ENCODE measurements at regions not wholly inside any gene's neighbourhood (a gene's known extent, or its start where the extent isn't known, plus 50 kb on each side); places are given as distances from the start of the nearest gene placed in this dataset.
"Not testable (repeated sequence)": the region's sequence is repeated elsewhere in the genome, so short reads cannot be mapped to it uniquely, and the experiment has no call there.

DNA sequence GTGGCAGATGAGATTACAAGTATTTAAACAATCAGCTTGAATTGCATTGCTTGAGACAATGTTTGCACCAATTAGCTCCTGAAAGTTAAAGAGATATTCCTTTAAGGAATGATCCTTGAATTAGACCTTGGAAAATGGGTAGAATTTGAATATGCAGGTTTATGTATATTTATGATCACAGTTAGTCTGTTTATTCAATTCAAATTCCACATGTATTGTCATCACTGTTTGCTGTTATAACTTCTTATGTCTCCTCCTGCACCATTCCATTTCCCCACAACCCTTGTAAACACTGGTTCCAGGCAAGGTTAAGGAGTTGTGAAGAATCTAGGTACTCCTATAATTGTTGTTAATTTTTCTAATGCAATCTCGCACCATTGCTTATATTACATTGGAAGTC, 518.2 kb upstream of the PBX1 start:
- no peak for DNase-seq

DNA sequence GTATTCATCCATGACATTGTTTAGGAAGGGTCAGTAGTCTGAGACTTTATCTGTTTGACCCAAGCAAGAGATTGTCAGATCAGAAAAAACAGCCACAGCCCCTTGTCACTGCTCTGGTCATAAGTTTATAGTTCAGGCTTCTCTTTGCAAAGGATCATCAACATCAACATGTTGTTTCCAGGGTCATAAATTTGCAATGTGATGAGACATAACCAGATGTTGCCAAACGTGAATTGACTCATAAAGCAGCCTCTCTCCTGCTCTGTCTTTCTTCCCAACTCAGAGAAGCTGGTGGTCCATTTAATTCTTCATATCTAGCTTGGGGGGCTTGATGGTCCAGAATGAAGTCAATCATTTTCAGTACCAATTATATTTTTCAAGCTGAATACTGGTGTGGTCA, 507.2 kb upstream of the PBX1 start:
- DNase-seq, result no peak

DNA sequence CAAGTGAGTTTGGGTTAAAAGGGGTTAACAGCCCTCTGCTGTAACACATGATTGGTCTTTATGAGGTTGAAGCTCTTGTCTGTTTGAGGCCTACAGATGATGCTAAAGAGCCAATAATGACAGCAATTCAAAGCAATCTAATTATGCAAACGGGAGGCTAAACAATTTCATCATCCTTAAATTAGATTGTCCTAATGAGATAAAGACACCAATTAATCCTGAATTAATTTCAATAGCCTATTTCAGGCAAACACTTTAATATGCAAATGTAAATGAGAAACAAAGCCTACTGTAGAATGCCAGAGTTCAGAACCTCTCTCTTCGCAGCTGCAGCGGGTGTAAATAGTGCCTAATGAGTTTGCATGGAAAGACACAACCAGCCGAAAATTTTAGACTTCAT, 504.7 kb upstream of the PBX1 start:
- no peak for DNase-seq

DNA sequence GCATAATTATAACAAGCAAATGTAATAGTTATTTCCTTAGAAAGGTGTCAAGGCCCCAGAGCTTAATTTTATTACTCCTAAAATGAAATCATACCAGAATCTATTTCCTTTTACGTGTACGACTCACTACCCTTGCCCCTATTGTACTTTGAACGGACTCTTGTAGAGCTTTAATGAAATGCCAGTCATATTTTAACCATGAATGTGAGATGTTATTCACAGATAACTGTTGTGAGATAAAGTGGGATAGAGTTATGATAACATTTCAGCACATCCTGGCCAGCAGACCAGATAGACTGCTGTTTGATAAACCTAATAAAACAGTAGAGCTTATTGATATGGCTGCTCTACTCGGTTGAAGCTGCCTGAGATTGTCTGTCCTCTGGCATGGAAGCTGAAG, 500.8 kb upstream of the PBX1 start:
- no peak for DNase-seq

DNA sequence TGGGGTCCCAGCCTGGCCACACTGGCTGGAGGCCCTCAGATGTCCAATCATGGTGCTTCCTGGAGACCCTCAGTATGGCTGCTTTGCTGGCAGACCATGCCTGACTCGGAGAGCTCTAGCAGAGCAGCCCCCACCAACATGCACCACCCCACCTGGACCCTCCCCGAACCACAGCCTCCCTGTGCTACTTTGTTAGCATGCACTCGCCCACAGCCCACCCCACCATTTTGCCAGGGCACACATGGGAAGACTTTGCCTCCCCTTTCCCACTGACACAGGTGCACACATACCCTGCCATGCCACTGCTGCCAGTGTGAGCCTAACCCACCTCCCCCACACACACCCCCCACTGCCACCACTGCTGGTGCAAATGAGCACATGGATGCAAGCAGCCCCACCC, 497.5 kb upstream of the PBX1 start:
- DNase-seq, result no peak

DNA sequence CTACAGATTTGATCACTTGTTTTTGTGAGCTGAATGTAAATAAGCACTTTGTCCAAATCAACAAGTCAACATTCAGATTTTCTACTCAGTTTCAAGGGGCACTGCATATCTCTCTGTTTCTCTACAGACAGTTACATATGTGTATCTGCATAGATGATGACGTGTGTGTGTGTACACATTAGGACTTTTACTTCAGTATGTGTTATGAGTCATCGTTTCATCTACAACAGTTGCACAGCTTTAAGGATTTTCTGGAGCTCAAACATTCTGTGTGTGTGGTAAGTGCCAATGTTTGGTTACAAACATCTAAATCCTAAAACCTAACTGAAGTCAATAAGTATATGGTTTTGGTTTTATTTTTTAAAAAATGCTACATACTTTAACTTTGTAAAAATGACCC, 494.5 kb upstream of the PBX1 start:
- DNase-seq, result no peak

DNA sequence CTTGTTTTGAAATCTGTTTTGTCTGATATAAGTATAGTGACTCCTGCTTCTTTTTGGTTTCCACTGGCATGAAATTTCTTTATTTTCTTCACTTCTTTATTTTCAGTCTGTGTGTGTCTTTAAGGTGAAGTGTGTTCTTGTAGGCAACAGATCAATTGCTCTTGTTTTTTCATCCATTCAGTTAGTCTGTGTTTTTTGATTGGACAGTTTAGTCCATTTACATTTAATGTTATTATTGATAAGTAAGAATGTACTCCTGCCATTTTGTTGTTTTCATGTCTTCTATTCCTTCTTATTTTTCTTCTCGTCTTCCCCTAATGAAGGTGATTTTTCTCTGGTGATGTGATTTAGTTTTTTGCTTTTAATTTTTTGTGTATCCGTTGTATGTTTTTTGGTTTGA, 487.7 kb upstream of the PBX1 start:
- DNase-seq, result no peak

DNA sequence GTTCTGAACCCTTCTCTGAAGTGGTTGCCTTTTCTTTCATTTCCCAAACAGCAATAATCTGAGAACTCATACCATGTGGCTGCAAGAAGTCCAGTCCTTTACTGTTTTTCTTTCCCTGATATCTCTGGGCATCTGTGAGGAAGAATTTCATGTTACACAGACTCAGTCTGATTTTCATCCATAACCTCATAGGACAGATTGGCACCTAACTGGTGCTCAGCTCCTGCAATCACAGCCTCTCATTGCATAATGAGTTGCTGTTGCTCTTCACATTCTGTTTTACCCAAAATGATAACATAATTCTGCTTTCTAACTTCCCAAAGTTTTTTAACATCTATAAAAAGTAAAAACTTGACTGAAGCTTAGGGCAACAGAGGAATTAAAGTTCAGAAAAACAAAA, 472.2 kb upstream of the PBX1 start:
- no peak for DNase-seq

DNA sequence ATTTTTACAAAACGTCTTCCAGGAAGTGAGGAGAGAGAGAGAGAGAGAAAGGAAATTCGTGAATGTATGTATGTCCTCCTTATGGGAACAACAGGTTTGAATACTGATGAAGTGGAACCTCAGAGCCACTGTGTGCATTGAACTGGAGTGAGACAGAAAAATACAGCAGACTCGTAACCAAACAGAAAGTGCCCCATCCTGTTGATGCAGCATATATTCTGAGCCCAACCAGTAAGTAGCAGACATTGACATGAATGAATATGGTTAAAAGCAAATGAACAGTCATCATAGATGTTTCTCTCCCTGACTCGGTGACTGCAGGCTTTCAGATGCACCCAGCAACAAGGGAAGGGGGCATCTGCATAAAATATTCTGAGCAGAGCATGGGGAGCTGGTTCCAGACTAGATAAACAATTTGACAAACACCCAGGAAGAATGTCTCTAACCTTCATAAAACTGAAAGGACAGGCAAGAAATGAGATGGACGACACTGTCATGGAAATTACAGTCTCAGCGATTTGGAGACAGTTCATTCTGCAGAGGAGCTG, 471.0 kb upstream of the PBX1 start:
- DNase-seq, result peak; percentile 8

DNA sequence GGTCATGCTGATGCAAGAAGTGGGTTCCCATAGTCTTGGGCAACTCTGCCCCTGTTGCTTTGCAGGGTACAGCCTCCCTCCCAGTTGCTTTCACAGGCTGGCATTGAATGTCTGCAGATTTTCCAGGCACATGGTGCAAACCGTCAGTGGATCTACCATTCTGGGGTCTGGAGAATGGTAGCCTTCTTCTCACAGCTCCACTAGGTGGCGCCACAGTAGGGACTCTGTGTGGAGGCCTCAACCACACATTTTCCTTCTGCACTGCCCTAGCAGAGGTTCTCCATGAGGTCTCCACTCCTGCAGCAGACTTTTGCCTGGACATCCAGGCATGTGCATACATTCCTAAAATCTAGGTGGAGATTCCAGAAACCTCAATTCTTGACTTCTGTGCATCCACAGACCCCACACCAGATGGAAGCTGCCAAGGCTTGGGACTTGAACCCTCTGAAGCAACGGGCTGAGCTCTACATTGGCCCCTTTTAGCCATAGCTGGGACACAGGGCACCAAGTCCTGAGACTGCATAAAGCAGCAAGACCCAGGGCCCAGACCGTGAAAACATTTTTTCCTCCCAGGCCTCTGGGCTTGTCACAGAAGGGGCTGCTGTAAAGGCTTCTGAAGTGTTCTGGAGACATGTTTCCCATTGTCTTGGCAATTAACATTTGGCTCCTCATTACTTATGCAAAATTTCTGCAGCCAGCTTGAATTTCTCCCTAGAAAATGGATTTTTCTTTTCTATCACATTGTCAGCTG, 466.2 kb upstream of the PBX1 start:
- no peak for DNase-seq

DNA sequence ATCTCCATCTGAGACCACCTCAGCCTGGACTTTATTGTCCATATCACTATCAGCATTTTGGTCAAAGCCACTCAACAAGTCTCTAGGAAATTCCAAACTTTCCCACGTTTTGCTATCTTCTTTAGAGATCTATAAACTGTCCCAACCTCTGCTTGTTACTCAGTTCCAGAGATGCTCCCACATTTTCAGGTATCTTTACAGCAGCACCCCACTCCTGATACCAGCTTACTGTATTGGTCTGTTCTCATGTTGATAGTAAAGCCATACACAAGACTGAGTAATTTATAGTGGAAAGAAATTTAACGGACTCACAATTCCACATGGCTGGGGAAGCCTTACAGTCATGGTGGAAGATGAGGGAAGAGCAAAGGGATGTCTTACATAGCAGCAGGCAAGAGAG, 465.4 kb upstream of the PBX1 start:
- DNase-seq, result no peak

DNA sequence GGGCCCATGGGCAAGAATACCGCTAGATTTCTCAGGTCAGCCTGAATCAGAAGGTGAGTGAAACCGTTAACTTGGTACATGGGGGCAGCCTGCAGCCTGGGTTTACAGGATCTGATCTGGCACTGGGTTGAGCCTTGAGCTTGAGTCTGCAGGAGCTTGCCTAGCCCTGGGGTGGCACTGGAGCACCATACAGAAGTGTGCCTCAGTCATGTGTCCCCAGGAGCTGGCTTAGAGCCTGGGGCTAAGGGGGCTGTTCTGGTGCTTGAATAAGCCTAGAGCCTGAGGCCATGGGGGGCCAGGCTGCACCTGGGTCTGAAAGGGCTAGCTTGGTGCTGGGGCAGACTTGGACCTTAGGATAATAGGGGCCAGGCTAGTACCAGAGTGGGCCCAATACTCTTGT, 457.2 kb upstream of the PBX1 start:
- DNase-seq, result no peak

DNA sequence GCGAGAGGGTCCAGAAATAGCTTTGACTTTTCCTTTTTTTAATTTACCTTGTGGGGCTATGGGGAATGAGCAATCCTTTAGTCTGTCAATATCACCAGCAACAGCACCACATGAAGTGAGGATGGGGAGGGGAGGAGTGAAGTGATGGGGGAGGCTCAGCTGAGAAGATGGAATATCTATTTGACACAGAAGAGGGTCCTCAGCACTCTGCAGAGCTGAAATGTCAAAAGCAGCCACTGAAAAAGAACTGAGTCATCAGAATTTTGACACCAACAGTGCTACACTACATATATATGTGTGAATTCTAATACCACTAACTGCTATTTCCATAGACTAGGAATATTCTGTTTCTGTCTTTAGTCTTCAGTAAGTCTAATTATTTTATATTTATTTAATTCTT, 427.0 kb upstream of the PBX1 start:
- no peak for DNase-seq

DNA sequence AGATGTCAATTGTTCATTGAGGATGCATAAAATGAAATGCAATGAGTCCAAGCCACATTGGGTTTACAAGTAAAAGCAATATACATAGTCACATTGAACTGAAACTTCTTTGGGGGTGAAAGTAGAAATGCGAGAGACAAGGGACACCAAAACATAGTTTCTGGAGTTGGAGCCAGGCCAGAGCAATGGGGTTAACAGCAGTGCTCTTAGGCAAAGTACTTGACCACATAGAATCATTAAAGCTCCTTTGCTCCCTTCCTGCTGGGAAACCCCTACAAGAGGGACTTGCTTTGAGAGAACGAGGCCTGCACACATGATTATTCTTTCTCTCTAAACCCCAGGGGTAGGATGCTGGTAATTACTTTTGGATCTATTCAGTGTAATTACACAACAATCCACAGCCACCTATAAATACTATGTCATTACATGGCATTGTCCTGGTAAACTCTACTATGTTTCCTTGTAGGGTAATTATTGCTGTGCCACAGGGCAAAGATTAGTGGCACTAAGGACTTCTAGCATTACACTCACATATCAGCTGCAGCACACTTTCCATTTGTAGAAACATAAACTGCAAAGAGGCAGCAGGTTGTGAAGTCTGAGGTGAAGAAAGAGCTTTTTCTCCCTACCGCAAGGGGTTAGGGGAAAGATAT, 421.6 kb upstream of the PBX1 start:
- DNase-seq, result peak; percentile 95

DNA sequence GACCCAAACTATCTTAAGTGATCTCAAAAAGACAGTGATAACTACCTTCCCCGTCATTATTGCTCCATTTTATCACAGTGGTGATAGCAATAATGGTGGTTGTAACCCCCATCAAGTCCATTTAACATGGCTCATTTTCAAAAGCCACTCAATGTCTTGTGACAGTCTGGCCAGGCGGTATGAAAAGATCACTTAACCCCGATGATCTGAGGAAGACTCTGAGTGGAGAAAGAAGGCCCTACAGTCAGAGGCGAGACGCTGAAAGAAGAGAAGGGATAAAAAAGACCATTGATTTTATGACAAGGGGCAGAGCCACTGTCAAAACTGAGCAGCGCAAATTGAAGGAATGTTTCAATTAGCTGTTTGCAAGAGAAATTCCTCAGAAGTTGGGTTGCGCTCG, 417.2 kb upstream of the PBX1 start:
- peak; percentile 87 for DNase-seq

DNA sequence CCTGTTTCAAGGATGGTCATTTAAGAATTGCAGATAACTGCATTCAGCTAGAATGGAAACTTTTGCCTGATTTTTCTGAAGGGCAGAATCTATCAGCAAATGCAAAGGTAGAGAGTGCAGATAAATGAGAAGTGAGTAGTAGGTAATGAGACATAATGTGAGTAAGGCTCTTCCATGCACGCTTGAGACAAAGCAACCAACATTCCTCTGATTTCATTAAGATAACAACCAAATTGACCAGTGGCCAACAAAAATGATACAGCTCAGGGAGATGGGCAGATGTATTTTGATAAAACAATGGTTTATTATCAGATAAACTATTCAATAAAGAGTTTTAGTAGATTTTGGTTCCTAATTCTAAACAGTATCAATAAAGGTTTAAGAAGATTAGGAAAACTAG, 404.4 kb upstream of the PBX1 start:
- DNase-seq, result no peak

DNA sequence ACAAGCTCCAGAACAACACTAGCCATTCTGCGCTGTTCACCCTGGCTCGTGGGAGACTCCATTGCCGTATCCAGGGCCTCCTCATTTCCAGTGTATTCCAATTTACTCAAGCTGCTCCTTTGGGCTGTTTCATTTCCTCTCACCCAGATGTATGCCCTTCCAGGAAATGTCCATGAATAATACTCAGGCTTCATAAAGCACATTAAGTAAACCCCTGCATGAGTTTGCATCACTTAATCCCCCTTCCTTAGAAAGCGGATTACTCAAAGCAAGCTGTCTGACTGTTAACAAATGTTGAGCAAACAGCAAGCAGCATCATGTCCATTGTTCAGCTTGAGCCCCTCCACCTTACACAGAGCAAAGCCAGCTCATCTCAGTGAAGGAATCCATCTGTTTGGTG, 403.6 kb upstream of the PBX1 start:
- DNase-seq, result no peak

DNA sequence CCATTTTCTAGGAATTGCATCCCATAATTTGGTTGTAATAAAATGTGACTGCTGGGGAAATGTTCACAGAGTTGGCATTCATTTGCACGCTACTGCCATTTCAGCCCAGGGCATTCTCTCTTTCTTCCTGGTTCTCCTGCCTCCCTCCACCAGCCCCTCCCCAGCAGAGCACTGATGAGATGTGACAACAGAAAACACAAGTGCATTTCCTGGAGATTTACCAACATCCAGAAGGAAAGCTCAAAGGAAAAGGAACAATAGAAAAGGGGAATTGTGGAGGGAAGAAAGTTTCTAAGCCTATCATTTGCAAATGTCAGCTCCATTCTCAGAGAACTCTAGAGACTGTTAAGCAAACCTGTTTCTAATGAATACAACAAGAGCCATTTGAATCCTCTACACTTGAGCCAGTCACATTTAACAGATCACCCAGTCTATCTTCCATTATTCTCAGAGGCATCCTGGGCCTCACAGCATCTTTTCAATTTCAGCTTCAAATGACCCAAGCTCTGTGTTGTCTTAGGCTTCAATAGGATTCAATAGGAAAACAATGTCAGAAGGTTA, 395.6 kb upstream of the PBX1 start:
- DNase-seq, result no peak

DNA sequence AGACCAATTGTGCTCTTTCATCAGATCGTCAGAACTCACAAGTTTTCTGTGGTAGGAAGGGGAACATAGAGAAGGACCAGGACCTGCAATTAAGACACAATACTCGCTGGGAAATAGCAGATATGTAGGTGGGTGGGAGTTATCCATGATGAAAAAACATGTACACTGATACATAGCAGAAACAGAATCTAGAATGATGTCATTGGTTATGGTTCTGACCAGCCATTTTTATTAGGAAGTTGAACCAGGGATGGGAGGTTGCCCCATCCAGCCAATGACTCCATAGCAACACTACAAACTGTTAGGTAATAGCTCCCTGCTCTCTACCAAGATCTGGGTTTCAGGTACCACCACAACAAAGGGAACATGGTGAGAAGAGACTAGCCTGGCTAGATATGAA, 393.5 kb upstream of the PBX1 start:
- no peak for DNase-seq

DNA sequence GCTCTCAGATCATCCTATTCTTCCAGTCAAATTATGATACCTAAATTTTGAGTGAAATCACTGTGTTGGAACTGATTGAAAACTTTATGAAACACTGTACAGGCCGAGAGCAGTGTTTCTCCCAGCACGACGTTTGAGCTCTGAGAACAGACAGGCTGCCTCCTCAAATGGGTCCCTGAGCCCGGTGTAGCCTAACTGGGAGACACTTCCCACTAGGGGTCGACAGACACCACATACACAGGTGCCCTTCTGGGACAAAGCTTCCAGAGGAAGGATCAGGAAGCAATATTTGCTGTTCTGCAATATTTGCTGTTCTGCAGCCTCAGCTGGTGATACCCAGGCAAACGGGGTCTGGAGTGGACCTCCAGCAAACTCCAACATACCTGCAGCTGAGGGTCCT, 392.5 kb upstream of the PBX1 start:
- DNase-seq, result not testable (repeated sequence)

DNA sequence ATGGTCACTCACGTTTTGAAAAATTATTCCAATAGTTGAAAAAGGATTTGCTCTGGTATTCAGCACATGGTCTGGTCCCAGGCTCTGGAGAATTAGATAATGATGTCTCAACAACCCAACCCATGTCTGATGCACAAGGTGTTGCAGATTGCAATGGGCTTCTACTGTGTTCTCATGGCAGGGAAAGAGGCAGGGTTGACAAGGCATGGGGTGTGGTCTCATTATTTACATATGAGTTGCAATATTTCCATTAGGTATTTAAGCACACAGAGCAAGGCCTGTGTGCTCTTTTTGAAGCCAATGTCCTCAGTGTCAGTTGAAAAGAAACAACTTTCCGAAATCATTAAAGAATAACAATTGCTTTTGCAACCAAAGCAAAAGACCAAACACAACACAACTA, 381.9 kb upstream of the PBX1 start:
- DNase-seq, result no peak

DNA sequence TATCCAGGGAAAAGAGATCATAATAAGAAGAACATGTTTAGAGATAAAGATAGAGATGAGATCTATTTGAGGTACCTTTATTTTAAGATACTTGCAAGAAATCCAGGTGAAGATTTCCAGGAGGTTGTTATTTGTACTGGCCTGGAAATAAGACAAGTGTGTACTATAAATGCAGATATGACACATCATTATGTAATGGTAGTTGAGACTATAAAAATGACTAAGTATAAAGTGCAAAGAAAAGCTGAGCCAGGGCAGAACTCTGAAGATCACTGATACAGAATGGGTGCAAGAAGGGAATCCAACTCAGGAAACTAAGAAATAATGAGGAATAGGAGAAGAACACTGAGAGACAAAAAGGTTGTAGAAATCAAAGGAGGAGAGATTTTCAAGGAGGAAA, 378.2 kb upstream of the PBX1 start:
- DNase-seq, result no peak

DNA sequence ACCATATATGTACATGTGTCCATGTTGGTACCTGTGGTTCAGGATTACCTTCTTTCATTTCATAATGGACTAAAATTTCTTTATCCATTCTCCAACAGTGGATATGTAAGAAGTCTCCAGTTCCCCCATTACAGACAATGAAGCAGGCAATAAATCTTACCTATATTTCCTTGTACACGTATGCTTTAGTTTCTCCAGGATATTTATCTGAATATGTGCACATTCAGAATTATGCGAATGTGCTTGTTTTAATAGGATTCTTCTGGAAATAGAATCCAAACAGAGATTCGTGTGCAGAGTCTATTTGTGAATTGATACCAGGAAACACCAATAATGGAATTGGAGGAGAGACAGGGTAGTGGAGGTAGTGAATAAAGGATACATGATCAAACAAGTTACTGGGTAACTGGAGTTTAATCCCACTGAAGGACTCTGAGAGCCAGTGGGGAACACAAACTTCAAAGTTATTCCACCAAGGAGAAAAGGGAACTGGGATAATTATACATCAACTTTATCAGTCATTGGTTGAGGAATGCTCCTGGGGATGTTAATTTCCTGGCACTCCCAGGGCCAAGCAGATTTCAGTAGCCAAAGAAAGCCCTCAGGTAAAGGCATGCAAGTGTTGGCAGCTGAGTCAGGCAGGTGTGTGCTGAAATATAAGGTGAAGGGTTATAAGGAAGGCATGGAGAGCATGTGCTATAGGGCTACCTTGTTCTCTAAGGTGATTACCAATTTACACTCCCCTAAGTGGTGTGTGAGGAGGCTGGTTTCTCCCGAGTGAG, 374.9 kb upstream of the PBX1 start:
- DNase-seq, result no peak

DNA sequence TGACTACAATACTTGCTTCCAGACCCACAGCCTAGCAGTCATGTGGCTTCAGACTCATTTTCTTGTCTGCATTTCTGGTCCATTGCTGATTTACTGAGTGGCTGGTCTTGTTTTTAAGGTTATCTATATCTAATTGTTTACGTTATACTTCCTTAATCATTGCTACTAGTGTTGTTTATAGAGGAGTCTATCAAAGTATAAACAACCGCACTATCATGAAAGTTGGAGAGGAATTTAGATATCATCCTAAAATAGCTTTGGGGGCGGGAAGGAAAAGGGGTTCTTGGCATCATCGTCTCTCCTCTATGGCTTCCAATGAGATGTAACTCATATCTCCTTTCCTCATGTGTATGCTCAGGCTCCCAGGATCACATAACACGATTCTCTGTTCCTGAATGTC, 372.1 kb upstream of the PBX1 start:
- no peak for DNase-seq

Measured in NCI-H2227 treated with DMSO at 0.1 percent for 48 hours (cell line).